ENCODE measurements at regions not wholly inside any gene's neighbourhood (a gene's known extent, or its start where the extent isn't known, plus 50 kb on each side); places are given as distances from the start of the nearest gene placed in this dataset.

- TF ChIP-seq CTCF (IDR thresholded peaks at IDR 0.05; ENCODE audit: low read depth, low read length), result no peak
- DNase-seq (ENCODE audit: low read depth, low spot score), result no peak
Measured at GRCh38 chr18:78242806-78243205, 736.8 kb upstream of the SALL3 start.

GRCh38 chr18:78244779-78245178 lies 734.8 kb upstream of the SALL3 start:
- no peak overlapping the region for H3K4me3 ChIP-seq (ENCODE audit: low read depth, low read length)
- in situ Hi-C loops (cut with HindIII; ENCODE audit: low sequenced_read_pairs), result no loop called here
- TF ChIP-seq CTCF (IDR thresholded peaks at IDR 0.05; ENCODE audit: low read depth, low read length), result no peak
- no peak for DNase-seq (ENCODE audit: low read depth, low spot score)

More at GRCh38 chr18:78242806-78243205, 736.8 kb upstream of the SALL3 start:
- H3K4me3 ChIP-seq (ENCODE audit: low read depth, low read length), result no peak overlapping the region
- in situ Hi-C loops (cut with HindIII; ENCODE audit: low sequenced_read_pairs), result no loop called here

GRCh38 chr18:78245451-78245850 lies 734.2 kb upstream of the SALL3 start:
- DNase-seq (ENCODE audit: low read depth, low spot score), result no peak
- no peak for TF ChIP-seq CTCF (IDR thresholded peaks at IDR 0.05; ENCODE audit: low read depth, low read length)
- no peak overlapping the region for H3K4me3 ChIP-seq (ENCODE audit: low read depth, low read length)
- in situ Hi-C loops (cut with HindIII; ENCODE audit: low sequenced_read_pairs), result no loop called here

- in situ Hi-C loops (cut with HindIII; ENCODE audit: low sequenced_read_pairs), result no loop called here
- no peak for TF ChIP-seq CTCF (IDR thresholded peaks at IDR 0.05; ENCODE audit: low read depth, low read length)
- no peak for DNase-seq (ENCODE audit: low read depth, low spot score)
- no peak overlapping the region for H3K4me3 ChIP-seq (ENCODE audit: low read depth, low read length)
Measured at GRCh38 chr18:78246050-78246449, 733.6 kb upstream of the SALL3 start.

- H3K4me3 ChIP-seq (ENCODE audit: low read depth, low read length), result no peak overlapping the region
- in situ Hi-C loops (cut with HindIII; ENCODE audit: low sequenced_read_pairs), result no loop called here
- DNase-seq (ENCODE audit: low read depth, low spot score), result no peak
- no peak for TF ChIP-seq CTCF (IDR thresholded peaks at IDR 0.05; ENCODE audit: low read depth, low read length)
Measured at GRCh38 chr18:78246588-78246987, 733.0 kb upstream of the SALL3 start.

GRCh38 chr18:78247615-78248289 lies 731.9 kb upstream of the SALL3 start:
- TF ChIP-seq CTCF (IDR thresholded peaks at IDR 0.05; ENCODE audit: low read depth, low read length), result no peak
- H3K4me3 ChIP-seq (ENCODE audit: low read depth, low read length), result no peak overlapping the region
- no peak for DNase-seq (ENCODE audit: low read depth, low spot score)
- in situ Hi-C loops (cut with HindIII; ENCODE audit: low sequenced_read_pairs), result no loop called here

Measured in astrocyte of the spinal cord (primary cell).